Natural killer cell (primary cell): ENCODE measurements at regions not wholly inside any gene's neighbourhood (a gene's known extent, or its start where the extent isn't known, plus 50 kb on each side); places are given as distances from the start of the nearest gene placed in this dataset.

ENCODE experiments used
- ATAC-seq, 3 donors: fragments of 150-1000 bp in 2 of 3; fragments of 200-7000 bp in 1 of 3; cut with Tn5 transposase; 1 replicate in 1 of 3; 2 replicates in 2 of 3; pipeline ENCODE4 v1.10.0; 2021; ENCODE audit warnings: mild to moderate bottlenecking in 2 of 3, moderate library complexity in 2 of 3
- DNase-seq, 2 donors: peaks; one replicate each; pipeline versions ENCODE4 v3.0.0 to v3.0.0-alpha.2; 2013 to 2021; ENCODE audit warnings: mixed read lengths in 1 of 2
- H3K27ac ChIP-seq: one replicate; pipeline ENCODE4 v1.5.1; 2013; ENCODE audit warnings: mild to moderate bottlenecking, low read length
- H3K27me3 ChIP-seq: one replicate; pipeline ENCODE4 v1.6.1; 2013; ENCODE audit warnings: low read length; ENCODE audit not compliant: control insufficient read depth, insufficient read depth
- H3K36me3 ChIP-seq: one replicate; pipeline ENCODE4 v1.6.1; 2013; ENCODE audit warnings: low read length; ENCODE audit not compliant: control insufficient read depth, insufficient read depth
- H3K4me1 ChIP-seq: one replicate; pipeline ENCODE4 v1.6.1; 2013; ENCODE audit warnings: low read length; ENCODE audit not compliant: control insufficient read depth, insufficient read depth
- H3K4me3 ChIP-seq: one replicate; pipeline ENCODE4 v1.5.1; 2013; ENCODE audit warnings: low read length
- H3K9me3 ChIP-seq: one replicate; pipeline ENCODE4 v1.6.1; 2013; ENCODE audit warnings: low read length; ENCODE audit not compliant: control insufficient read depth, insufficient read depth
- H3K27ac Mint-ChIP-seq, 2 donors: one replicate each; pipeline ENCODE4 v1.8.0; 2022; ENCODE audit warnings: mild to moderate bottlenecking in 2 of 2, mixed read lengths in 2 of 2, moderate library complexity in 1 of 2
- H3K27me3 Mint-ChIP-seq, 2 donors: one replicate each; pipeline ENCODE4 v1.8.0; 2022; ENCODE audit warnings: low read depth in 2 of 2, mixed read lengths in 2 of 2
- H3K36me3 Mint-ChIP-seq: one replicate; pipeline ENCODE4 v1.8.0; 2022; ENCODE audit warnings: mixed read lengths
- H3K4me1 Mint-ChIP-seq, 2 donors: one replicate each; pipeline ENCODE4 v1.8.0; 2022; ENCODE audit warnings: mixed read lengths in 2 of 2
- H3K4me3 Mint-ChIP-seq: one replicate; pipeline ENCODE4 v1.8.0; 2022; ENCODE audit warnings: mild to moderate bottlenecking, moderate library complexity, mixed read lengths
- H3K9me3 Mint-ChIP-seq, 2 donors: one replicate each; pipeline ENCODE4 v1.8.0; 2022; ENCODE audit warnings: mixed read lengths in 2 of 2
- CTCF ChIP-seq: fragments of 200-600 bp; IDR thresholded peaks from one replicate; pipeline ENCODE4 v1.8.0; 2022; ENCODE audit warnings: antibody characterized with exemption
- WGBS: methylation state at CpG from one replicate; pipeline ENCODE4 v1.1.7; 2013; ENCODE audit warnings: missing lambda C conversion rate; ENCODE audit not compliant: insufficient coverage; 5-methylcytosine and 5-hydroxymethylcytosine counted together
- intact Hi-C: fragments of 100-400 bp; cut with micrococcal nuclease; formaldehyde crosslinking; loops from one replicate; pipeline ENCODE4 v1.14.2; 2022

- Mint-ChIP-seq H3K27me3 (peaks cover 5 to 39% of the 10 kb centered on the region in 2 donors), H3K9me3 (no peaks in the 10 kb centered on the region), H3K4me1 (no peaks in the 10 kb centered on the region), H3K27ac (no peak overlapping the region), H3K36me3 (no peaks in the 10 kb centered on the region), H3K4me3 (no peak overlapping the region)
- Histone ChIP-seq H3K9me3 (no peaks in the 10 kb centered on the region), H3K4me1 (no peaks in the 10 kb centered on the region), H3K27ac (no peak overlapping the region), H3K36me3 (no peaks in the 10 kb centered on the region), H3K27me3 (no peaks in the 10 kb centered on the region), H3K4me3 (no peak overlapping the region)
- ATAC-seq (no peak), DNase-seq (no peak)
- intact Hi-C loops, result no loop called here
- TF ChIP-seq CTCF, result no peak
- 33% methylated on average over 4 of the region's 5 CpGs for WGBS
Measured at GRCh38 chr2:235206980-235207579, 255.3 kb downstream of the SH3BP4 start.

- Histone ChIP-seq H3K4me1 (no peaks in the 10 kb centered on the region), H3K27ac (no peak overlapping the region), H3K9me3 (no peaks in the 10 kb centered on the region), H3K36me3 (no peaks in the 10 kb centered on the region), H3K27me3 (no peaks in the 10 kb centered on the region), H3K4me3 (no peak overlapping the region)
- DNase-seq (no peak), ATAC-seq (no peak)
- peaks cover 13 to 65% of the 10 kb centered on the region in 2 donors for H3K27me3 Mint-ChIP-seq
- intact Hi-C loops, result no loop called here
- H3K36me3 Mint-ChIP-seq, result no peaks in the 10 kb centered on the region
- H3K4me1 Mint-ChIP-seq, result no peaks in the 10 kb centered on the region
- no peak overlapping the region for H3K4me3 Mint-ChIP-seq
- no peaks in the 10 kb centered on the region for H3K9me3 Mint-ChIP-seq
- no peak overlapping the region for H3K27ac Mint-ChIP-seq
- TF ChIP-seq CTCF, result no peak
- no CpG with 5 or more reads among the region's 2 CpGs for WGBS
Measured at GRCh38 chr2:235211056-235211455, 259.2 kb downstream of the SH3BP4 start.

- no peak overlapping the region for H3K4me3 ChIP-seq
- H3K27ac ChIP-seq, result no peak overlapping the region
- Mint-ChIP-seq H3K4me3 (no peak overlapping the region), H3K4me1 (no peaks in the 10 kb centered on the region), H3K27ac (no peak overlapping the region), H3K9me3 (no peaks in the 10 kb centered on the region), H3K36me3 (no peaks in the 10 kb centered on the region), H3K27me3 (peaks cover 13 to 60% of the 10 kb centered on the region in 2 donors)
- H3K4me1 ChIP-seq, result no peaks in the 10 kb centered on the region
- H3K36me3 ChIP-seq, result no peaks in the 10 kb centered on the region
- no peak for TF ChIP-seq CTCF
- no peaks in the 10 kb centered on the region for H3K27me3 ChIP-seq
- no peaks in the 10 kb centered on the region for H3K9me3 ChIP-seq
- no peak for ATAC-seq
- WGBS, result 81% methylated on average over 5 of the region's 5 CpGs
- no peak for DNase-seq
- intact Hi-C loops, result no loop called here
Measured at GRCh38 chr2:235212501-235213158, 260.8 kb downstream of the SH3BP4 start.

- ATAC-seq (no peak), DNase-seq (no peak)
- no peaks in the 10 kb centered on the region for H3K9me3 ChIP-seq
- Mint-ChIP-seq H3K9me3 (no peaks in the 10 kb centered on the region), H3K36me3 (no peaks in the 10 kb centered on the region), H3K27me3 (peaks cover 19 to 65% of the 10 kb centered on the region in 2 donors), H3K4me3 (no peak overlapping the region), H3K4me1 (no peaks in the 10 kb centered on the region), H3K27ac (no peak overlapping the region)
- WGBS, result 74% methylated on average over 5 of the region's 5 CpGs
- H3K27me3 ChIP-seq, result no peaks in the 10 kb centered on the region
- TF ChIP-seq CTCF, result no peak
- H3K4me1 ChIP-seq, result no peaks in the 10 kb centered on the region
- no peak overlapping the region for H3K27ac ChIP-seq
- H3K36me3 ChIP-seq, result no peaks in the 10 kb centered on the region
- H3K4me3 ChIP-seq, result no peak overlapping the region
- intact Hi-C loops, result no loop called here
Measured at GRCh38 chr2:235215248-235215647, 263.4 kb downstream of the SH3BP4 start.
